ENCODE measurements at regions not wholly inside any gene's neighbourhood (a gene's known extent, or its start where the extent isn't known, plus 50 kb on each side); places are given as distances from the start of the nearest gene placed in this dataset.
"Not testable (repeated sequence)": the region's sequence is repeated elsewhere in the genome, so short reads cannot be mapped to it uniquely, and the experiment has no call there.

- DNase-seq (no peak), ATAC-seq (no peak)
- H3K4me3 Mint-ChIP-seq: no peak overlapping the region
Observed at GRCh38 chr1:245085508-245086095, 69.2 kb upstream of the KIF26B start.

GRCh38 chr1:245084551-245084950, 70.2 kb upstream of the KIF26B start:
- H3K36me3 Mint-ChIP-seq (ENCODE audit: low read depth): no peaks in the 10 kb centered on the region
- DNase-seq (no peak), ATAC-seq (no peak)
- no peaks in the 10 kb centered on the region for H3K9me3 ChIP-seq (ENCODE audit: control insufficient read depth, low read length, poor library complexity, severe bottlenecking)
- H3K4me3 Mint-ChIP-seq: no peak overlapping the region
- H3K27me3 Mint-ChIP-seq: peaks cover under 1% of the 10 kb centered on the region
- H3K27ac Mint-ChIP-seq: no peak overlapping the region
- no peaks in the 10 kb centered on the region for H3K4me1 Mint-ChIP-seq

More at GRCh38 chr1:245085508-245086095, 69.2 kb upstream of the KIF26B start:
- Mint-ChIP-seq H3K4me1 (no peaks in the 10 kb centered on the region), H3K36me3 (ENCODE audit: low read depth) (no peaks in the 10 kb centered on the region), H3K27me3 (no peaks in the 10 kb centered on the region), H3K27ac (no peak overlapping the region)
- H3K9me3 ChIP-seq (ENCODE audit: control insufficient read depth, low read length, poor library complexity, severe bottlenecking): no peaks in the 10 kb centered on the region

- no peaks in the 10 kb centered on the region for H3K9me3 ChIP-seq (ENCODE audit: control insufficient read depth, low read length, poor library complexity, severe bottlenecking)
- Mint-ChIP-seq H3K27me3 (peaks cover 5% of the 10 kb centered on the region), H3K27ac (no peak overlapping the region), H3K4me3 (no peak overlapping the region), H3K36me3 (ENCODE audit: low read depth) (no peaks in the 10 kb centered on the region), H3K4me1 (no peaks in the 10 kb centered on the region)
- no peak for ATAC-seq
- no peak for DNase-seq
Observed at GRCh38 chr1:245079021-245079609, 75.7 kb upstream of the KIF26B start.

GRCh38 chr1:245074898-245075297, 79.9 kb upstream of the KIF26B start:
- H3K4me1 Mint-ChIP-seq: no peaks in the 10 kb centered on the region
- no peak overlapping the region for H3K27ac Mint-ChIP-seq
- no peaks in the 10 kb centered on the region for H3K36me3 Mint-ChIP-seq (ENCODE audit: low read depth)
- no peak for DNase-seq
- ATAC-seq: no peak
- H3K4me3 Mint-ChIP-seq: no peak overlapping the region
- no peaks in the 10 kb centered on the region for H3K9me3 ChIP-seq (ENCODE audit: control insufficient read depth, low read length, poor library complexity, severe bottlenecking)
- H3K27me3 Mint-ChIP-seq: peaks cover 5% of the 10 kb centered on the region

- H3K9me3 ChIP-seq (ENCODE audit: control insufficient read depth, low read length, poor library complexity, severe bottlenecking): no peaks in the 10 kb centered on the region
- Mint-ChIP-seq H3K27ac (no peak overlapping the region), H3K27me3 (peaks cover 2% of the 10 kb centered on the region), H3K36me3 (ENCODE audit: low read depth) (no peaks in the 10 kb centered on the region), H3K4me1 (no peaks in the 10 kb centered on the region), H3K4me3 (no peak overlapping the region)
- ATAC-seq (no peak), DNase-seq (no peak)
Observed at GRCh38 chr1:245074232-245074747, 80.5 kb upstream of the KIF26B start.

GRCh38 chr1:245070836-245071615, 83.8 kb upstream of the KIF26B start:
- Mint-ChIP-seq H3K27me3 (peaks cover 5% of the 10 kb centered on the region), H3K27ac (no peak overlapping the region), H3K4me1 (no peaks in the 10 kb centered on the region), H3K4me3 (no peak overlapping the region), H3K36me3 (ENCODE audit: low read depth) (no peaks in the 10 kb centered on the region)
- ATAC-seq (no peak), DNase-seq (no peak)
- H3K9me3 ChIP-seq (ENCODE audit: control insufficient read depth, low read length, poor library complexity, severe bottlenecking): no peaks in the 10 kb centered on the region

GRCh38 chr1:245067257-245067656, 87.5 kb upstream of the KIF26B start:
- no peak for DNase-seq
- no peaks in the 10 kb centered on the region for H3K4me1 Mint-ChIP-seq
- no peaks in the 10 kb centered on the region for H3K9me3 ChIP-seq (ENCODE audit: control insufficient read depth, low read length, poor library complexity, severe bottlenecking)
- no peak overlapping the region for H3K4me3 Mint-ChIP-seq
- H3K27me3 Mint-ChIP-seq: peaks cover 5% of the 10 kb centered on the region
- no peaks in the 10 kb centered on the region for H3K36me3 Mint-ChIP-seq (ENCODE audit: low read depth)
- no peak overlapping the region for H3K27ac Mint-ChIP-seq
- no peak for ATAC-seq

- Mint-ChIP-seq H3K4me1 (no peaks in the 10 kb centered on the region), H3K4me3 (no peak overlapping the region), H3K27ac (no peak overlapping the region), H3K27me3 (peaks cover 5% of the 10 kb centered on the region), H3K36me3 (ENCODE audit: low read depth) (no peaks in the 10 kb centered on the region)
- H3K9me3 ChIP-seq (ENCODE audit: control insufficient read depth, low read length, poor library complexity, severe bottlenecking): no peaks in the 10 kb centered on the region
- ATAC-seq (no peak), DNase-seq (no peak)
Observed at GRCh38 chr1:245062741-245063305, 92.0 kb upstream of the KIF26B start.

- not testable (repeated sequence) for H3K36me3 Mint-ChIP-seq (ENCODE audit: low read depth); H3K27ac Mint-ChIP-seq; DNase-seq; ATAC-seq; H3K27me3 Mint-ChIP-seq; H3K4me3 Mint-ChIP-seq; H3K4me1 Mint-ChIP-seq; H3K9me3 ChIP-seq (ENCODE audit: control insufficient read depth, low read length, poor library complexity, severe bottlenecking)
Observed at GRCh38 chr1:245061808-245062207, 93.0 kb upstream of the KIF26B start.

- no peak for DNase-seq
- H3K9me3 ChIP-seq (ENCODE audit: control insufficient read depth, low read length, poor library complexity, severe bottlenecking): no peaks in the 10 kb centered on the region
- Mint-ChIP-seq H3K27me3 (no peaks in the 10 kb centered on the region), H3K4me1 (no peaks in the 10 kb centered on the region), H3K4me3 (no peak overlapping the region), H3K36me3 (ENCODE audit: low read depth) (no peaks in the 10 kb centered on the region), H3K27ac (no peak overlapping the region)
- no peak for ATAC-seq
Observed at GRCh38 chr1:245060684-245061374, 94.0 kb upstream of the KIF26B start.

GRCh38 chr1:245059806-245060424, 94.9 kb upstream of the KIF26B start:
- Mint-ChIP-seq H3K4me3 (no peak overlapping the region), H3K4me1 (no peaks in the 10 kb centered on the region), H3K27me3 (no peaks in the 10 kb centered on the region), H3K27ac (no peak overlapping the region), H3K36me3 (ENCODE audit: low read depth) (peaks cover 3% of the 10 kb centered on the region)
- H3K9me3 ChIP-seq (ENCODE audit: control insufficient read depth, low read length, poor library complexity, severe bottlenecking): no peaks in the 10 kb centered on the region
- ATAC-seq (no peak), DNase-seq (no peak)

GRCh38 chr1:245058882-245059281, 95.9 kb upstream of the KIF26B start:
- peaks cover 6% of the 10 kb centered on the region for H3K36me3 Mint-ChIP-seq (ENCODE audit: low read depth)
- H3K4me1 Mint-ChIP-seq: peaks cover 6% of the 10 kb centered on the region
- no peaks in the 10 kb centered on the region for H3K9me3 ChIP-seq (ENCODE audit: control insufficient read depth, low read length, poor library complexity, severe bottlenecking)
- no peak overlapping the region for H3K4me3 Mint-ChIP-seq
- H3K27ac Mint-ChIP-seq: no peak overlapping the region
- ATAC-seq (no peak), DNase-seq (no peak)
- peaks cover 7% of the 10 kb centered on the region for H3K27me3 Mint-ChIP-seq
